IMR-90 (cell line): ENCODE measurements at regions not wholly inside any gene's neighbourhood (a gene's known extent, or its start where the extent isn't known, plus 50 kb on each side); places are given as distances from the start of the nearest gene placed in this dataset.

ENCODE experiments used
- ATAC-seq: fragments of 200-7000 bp; cut with Tn5 transposase; 2 replicates; pipeline ENCODE4 v1.9.1; 2020; ENCODE audit warnings: low read depth, mild to moderate bottlenecking, moderate library complexity
- BruUV-seq: library from RNA; stranded (reverse); fragments of 400-500 nt; replicated peaks from 2 replicates; lab custom pipeline; 2021; lab: Mats Ljungman, UMichigan
- CTCF ChIA-PET: fragments of 300-600 bp; formaldehyde crosslinking; extraction: SDS; loops from one replicate; lab custom pipeline; 2021; ENCODE audit warnings: antibody characterized with exemption; lab: Yijun Ruan, JAX
- POLR2A ChIA-PET: fragments of 300-600 bp; sonication (Branson Sonifier 250); formaldehyde crosslinking; loops from one replicate; lab custom pipeline; 2022; ENCODE audit warnings: antibody characterized with exemption; ENCODE audit not compliant: unreplicated experiment; lab: Charles Lee
- DNase-seq: peaks from one replicate; pipeline ENCODE4 v3.0.0; 2013
- H2AFZ ChIP-seq: replicated peaks from 2 replicates; pipeline ENCODE3; 2013; ENCODE audit warnings: low read length, mild to moderate bottlenecking; ENCODE audit not compliant: poor library complexity
- H2AK5ac ChIP-seq: 2 replicates; pipeline ENCODE4 v1.6.1; 2013; ENCODE audit warnings: low read depth, low read length, inconsistent platforms
- H2AK9ac ChIP-seq: replicated peaks from 2 replicates; pipeline ENCODE3; 2013; ENCODE audit warnings: mild to moderate bottlenecking, low read depth, low read length, moderate library complexity; ENCODE audit not compliant: poor library complexity
- H2BK120ac ChIP-seq: 2 replicates; pipeline ENCODE4 v1.6.1; 2013; ENCODE audit warnings: low read depth, low read length, inconsistent platforms
- H2BK15ac ChIP-seq: 3 replicates; pipeline ENCODE4 v1.6.1; 2013; ENCODE audit warnings: low read depth, low read length, inconsistent platforms
- H2BK20ac ChIP-seq: 2 replicates; pipeline ENCODE4 v1.6.1; 2013; ENCODE audit warnings: low read depth, mild to moderate bottlenecking, inconsistent platforms, low read length, moderate library complexity
- H2BK5ac ChIP-seq: 2 replicates; pipeline ENCODE4 v1.6.1; 2013; ENCODE audit warnings: mild to moderate bottlenecking, low read depth, low read length, inconsistent platforms; ENCODE audit not compliant: poor library complexity, severe bottlenecking
- H3K14ac ChIP-seq: replicated peaks from 2 replicates; pipeline ENCODE4 v1.6.1; 2013; ENCODE audit warnings: low read depth, low read length, inconsistent platforms
- H3K18ac ChIP-seq: 2 replicates; pipeline ENCODE4 v1.6.1; 2013; ENCODE audit warnings: low read depth, low read length, control low read depth
- H3K23ac ChIP-seq: 2 replicates; pipeline ENCODE4 v1.6.1; 2013; ENCODE audit warnings: low read depth, low read length, inconsistent platforms
- H3K27ac ChIP-seq: 2 replicates; pipeline ENCODE4 v1.5.1; 2013; ENCODE audit warnings: mild to moderate bottlenecking, control low read depth, low read length; ENCODE audit not compliant: insufficient read depth
- H3K27me3 ChIP-seq: 2 replicates; pipeline ENCODE4 v1.6.1; 2013; ENCODE audit warnings: low read length; ENCODE audit not compliant: control insufficient read depth, insufficient read depth
- H3K36me3 ChIP-seq: 2 replicates; pipeline ENCODE4 v1.6.1; 2013; ENCODE audit warnings: low read length, mixed read lengths; ENCODE audit not compliant: control insufficient read depth, insufficient read depth
- H3K4ac ChIP-seq: 2 replicates; pipeline ENCODE4 v1.6.1; 2013; ENCODE audit warnings: low read depth, low read length, inconsistent platforms
- H3K4me1 ChIP-seq: 2 replicates; pipeline ENCODE4 v1.6.1; 2013; ENCODE audit warnings: low read length, mixed read lengths; ENCODE audit not compliant: control insufficient read depth, insufficient read depth
- H3K4me2 ChIP-seq: 2 replicates; pipeline ENCODE4 v1.6.1; 2013; ENCODE audit warnings: low read depth, mild to moderate bottlenecking, control low read depth, low read length, moderate library complexity
- H3K4me3 ChIP-seq: 2 replicates; pipeline ENCODE4 v1.5.1; 2013; ENCODE audit warnings: low read depth, mild to moderate bottlenecking, control low read depth, low read length, moderate library complexity; ENCODE audit not compliant: insufficient read depth
- H3K56ac ChIP-seq: 2 replicates; pipeline ENCODE4 v1.6.1; 2013; ENCODE audit warnings: low read length, inconsistent platforms; ENCODE audit not compliant: insufficient read depth; ENCODE audit errors: extremely low read depth
- H3K79me1 ChIP-seq, 2 experiments: 2 replicates each; pipeline ENCODE4 v1.6.1; 2013; ENCODE audit warnings: low read length in 2 of 2, inconsistent platforms in 1 of 2, low read depth in 1 of 2
- H3K9ac ChIP-seq: 2 replicates; pipeline ENCODE4 v1.6.1; 2013; ENCODE audit warnings: low read depth, low read length, control low read depth
- H3K9me1 ChIP-seq: 2 replicates; pipeline ENCODE4 v1.6.1; 2013; ENCODE audit warnings: low read length, inconsistent platforms; ENCODE audit not compliant: insufficient read depth
- H3K9me3 ChIP-seq: 2 replicates; pipeline ENCODE4 v1.6.1; 2013; ENCODE audit warnings: low read length; ENCODE audit not compliant: control insufficient read depth, insufficient read depth
- H4K20me1 ChIP-seq: 2 replicates; pipeline ENCODE4 v1.6.1; 2013; ENCODE audit warnings: low read length, inconsistent platforms; ENCODE audit not compliant: insufficient read depth
- H4K5ac ChIP-seq: 2 replicates; pipeline ENCODE4 v1.6.1; 2013; ENCODE audit warnings: mild to moderate bottlenecking, low read depth, low read length, control low read depth
- H4K8ac ChIP-seq, 2 experiments: 2 replicates each; pipeline ENCODE4 v1.6.1; 2013; ENCODE audit warnings: low read depth in 2 of 2, low read length in 2 of 2, control low read depth in 1 of 2, inconsistent platforms in 1 of 2
- H4K91ac ChIP-seq: 2 replicates; pipeline ENCODE4 v1.6.1; 2013; ENCODE audit warnings: low read depth, low read length, inconsistent platforms; ENCODE audit not compliant: insufficient read depth
- BHLHE40 ChIP-seq: fragments of 150-350 bp; IDR thresholded peaks from 2 replicates; pipeline ENCODE4 v1.6.1; 2016; ENCODE audit warnings: mild to moderate bottlenecking, low read depth, low read length
- CEBPB ChIP-seq: IDR thresholded peaks from 2 replicates; pipeline ENCODE4 v1.6.1; 2012; ENCODE audit warnings: low read depth, low read length, improper control_type of control experiment
- CHD1 ChIP-seq: IDR thresholded peaks from 2 replicates; pipeline ENCODE4 v1.6.1; 2012; ENCODE audit warnings: low read depth, low read length, improper control_type of control experiment
- ELK1 ChIP-seq: fragments of 150-350 bp; IDR thresholded peaks from 2 replicates; pipeline ENCODE4 v1.6.1; 2016; ENCODE audit warnings: low read depth, mild to moderate bottlenecking, low read length, moderate library complexity, borderline replicate concordance
- FOS ChIP-seq: fragments of 150-350 bp; IDR thresholded peaks from 2 replicates; pipeline ENCODE4 v1.6.1; 2016; ENCODE audit warnings: low read depth, low read length
- MAZ ChIP-seq: IDR thresholded peaks from 2 replicates; pipeline ENCODE4 v1.6.1; 2012; ENCODE audit warnings: low read depth, mild to moderate bottlenecking, low read length, improper control_type of control experiment, moderate library complexity, borderline replicate concordance
- MXI1 ChIP-seq: IDR thresholded peaks from 2 replicates; pipeline ENCODE4 v1.6.1; 2012; ENCODE audit warnings: low read depth, mild to moderate bottlenecking, low read length, moderate library complexity, borderline replicate concordance
- NFE2L2 ChIP-seq: fragments of 150-350 bp; IDR thresholded peaks from 2 replicates; pipeline ENCODE4 v1.6.1; 2016; ENCODE audit warnings: low read depth, mild to moderate bottlenecking, low read length
- POLR2A ChIP-seq: IDR thresholded peaks from 2 replicates; pipeline ENCODE4 v1.6.1; 2012; ENCODE audit warnings: mild to moderate bottlenecking, low read depth, low read length
- RAD21 ChIP-seq: IDR thresholded peaks from 2 replicates; pipeline ENCODE4 v1.6.1; 2012; ENCODE audit warnings: low read length, improper control_type of control experiment
- RCOR1 ChIP-seq: IDR thresholded peaks from 2 replicates; pipeline ENCODE4 v1.6.1; 2012; ENCODE audit warnings: mild to moderate bottlenecking, low read length, improper control_type of control experiment; ENCODE audit not compliant: insufficient replicate concordance
- SMC3 ChIP-seq: fragments of 150-350 bp; IDR thresholded peaks from 2 replicates; pipeline ENCODE4 v1.6.1; 2016; ENCODE audit warnings: low read depth, mild to moderate bottlenecking, antibody characterized with exemption, low read length, moderate library complexity
- USF2 ChIP-seq: fragments of 150-350 bp; IDR thresholded peaks from 2 replicates; pipeline ENCODE4 v1.6.1; 2017; ENCODE audit warnings: mild to moderate bottlenecking, antibody characterized with exemption, low read length, low read depth
- WGBS, 2 experiments: methylation state at CpG; one replicate each; pipeline versions ENCODE4 v1.1.5 to v1.1.7; 2013; ENCODE audit warnings: missing lambda C conversion rate in 2 of 2; ENCODE audit not compliant: insufficient read length in 1 of 2; ENCODE audit errors: extremely low coverage in 2 of 2; 5-methylcytosine and 5-hydroxymethylcytosine counted together
- dilution Hi-C: fragments of 300-500 bp; cut with HindIII; formaldehyde crosslinking; loops from one replicate; pipeline ENCODE4 v1.14.3; 2018; ENCODE audit warnings: low sequenced_read_pairs; ENCODE audit not compliant: unreplicated experiment
- in situ Hi-C: fragments of 300-500 bp; cut with MboI; formaldehyde crosslinking; loops from 3 replicates; pipeline ENCODE4 v1.14.3; 2019; ENCODE audit warnings: low sequenced_read_pairs, inconsistent platforms, mixed read lengths
- intact Hi-C: fragments of 100-400 bp; cut with micrococcal nuclease; formaldehyde crosslinking; loops from 2 replicates; pipeline ENCODE4 v1.10.0; 2022

GRCh38 chr13:51027644-51028043 is 83.4 kb downstream of the C13orf42 start:
- whole genome bisulfite sequencing, 2 experiments: no CpG with 5 or more reads among the region's 7 CpGs
- BruUV-seq: no TSS peak
- no peak overlapping the region for H4K8ac ChIP-seq
- H2AK9ac ChIP-seq: no peak overlapping the region
- dilution Hi-C loops (no loop called here), intact Hi-C loops (no loop called here), in situ Hi-C loops (no loop called here)
- no peak overlapping the region for H2BK5ac ChIP-seq
- no peak overlapping the region for H3K56ac ChIP-seq
- ATAC-seq (no peak), DNase-seq (no peak)
- no peaks in the 10 kb centered on the region for H3K79me1 ChIP-seq
- H3K4ac ChIP-seq: no peak overlapping the region
- H2BK15ac ChIP-seq: no peak overlapping the region
- H2BK120ac ChIP-seq: no peak overlapping the region
- H2BK20ac ChIP-seq: no peak overlapping the region
- H3K9me1 ChIP-seq: no peaks in the 10 kb centered on the region
- ChIA-PET CTCF (no interaction called here), POLR2A (no interaction called here)
- no peaks in the 10 kb centered on the region for H3K4me1 ChIP-seq
- no peak overlapping the region for H4K91ac ChIP-seq
- H2AK5ac ChIP-seq: no peak overlapping the region
- no peak overlapping the region for H4K5ac ChIP-seq
- no peaks in the 10 kb centered on the region for H4K20me1 ChIP-seq
- no peak overlapping the region for H3K4me2 ChIP-seq
- peaks cover 6% of the 10 kb centered on the region for H3K27me3 ChIP-seq
- no peaks in the 10 kb centered on the region for H3K36me3 ChIP-seq
- H3K18ac ChIP-seq: no peak overlapping the region
- H3K23ac ChIP-seq: no peak overlapping the region
- H3K4me3 ChIP-seq: no peak overlapping the region
- H2AFZ ChIP-seq: no peak overlapping the region
- no peaks in the 10 kb centered on the region for H3K9me3 ChIP-seq
- TF ChIP-seq RCOR1 (no peak), NFE2L2 (no peak), ELK1 (no peak), RAD21 (no peak), SMC3 (no peak), CEBPB (no peak), FOS (no peak), BHLHE40 (no peak), USF2 (no peak), POLR2A (no peak), CHD1 (no peak), MAZ (no peak), MXI1 (no peak)
- no peak overlapping the region for H3K27ac ChIP-seq
- no peak overlapping the region for H3K9ac ChIP-seq
- H3K14ac ChIP-seq: no peak overlapping the region
